Hepatic stellate cell (primary cell): ENCODE measurements at regions not wholly inside any gene's neighbourhood (a gene's known extent, or its start where the extent isn't known, plus 50 kb on each side); places are given as distances from the start of the nearest gene placed in this dataset.
"Not testable (repeated sequence)": the region's sequence is repeated elsewhere in the genome, so short reads cannot be mapped to it uniquely, and the experiment has no call there.

Experiments used
- DNase-seq: peaks from one replicate; pipeline ENCODE4 v3.0.0; 2011; ENCODE audit warnings: low spot score

DNA sequence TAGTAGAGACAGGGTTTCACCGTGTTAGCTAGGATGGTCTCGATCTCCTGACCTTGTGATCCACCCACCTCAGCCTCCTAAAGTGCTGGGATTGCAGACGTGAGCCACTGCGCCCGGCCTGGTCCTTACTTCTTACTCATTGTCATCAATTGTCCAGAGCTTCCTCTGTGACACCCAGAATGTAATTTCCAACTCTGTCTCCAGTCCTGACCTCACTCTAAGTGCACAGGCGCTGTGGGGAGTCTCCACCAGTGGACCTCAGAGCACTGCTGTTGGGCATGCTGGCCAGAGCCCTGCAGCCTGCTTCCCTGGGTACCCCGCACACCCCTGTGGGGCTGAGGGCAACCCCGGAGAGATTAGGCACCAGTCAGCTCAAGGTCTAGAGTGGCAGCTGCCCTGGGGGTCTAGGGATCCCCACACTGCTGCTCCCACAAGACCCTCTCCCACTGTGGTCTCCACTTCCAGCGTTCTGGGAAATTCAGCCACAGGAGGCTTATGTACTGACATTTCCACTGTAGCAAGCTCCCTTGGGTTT lies 1140.3 kb downstream of the TBC1D22A start:
- no peak for DNase-seq

DNA sequence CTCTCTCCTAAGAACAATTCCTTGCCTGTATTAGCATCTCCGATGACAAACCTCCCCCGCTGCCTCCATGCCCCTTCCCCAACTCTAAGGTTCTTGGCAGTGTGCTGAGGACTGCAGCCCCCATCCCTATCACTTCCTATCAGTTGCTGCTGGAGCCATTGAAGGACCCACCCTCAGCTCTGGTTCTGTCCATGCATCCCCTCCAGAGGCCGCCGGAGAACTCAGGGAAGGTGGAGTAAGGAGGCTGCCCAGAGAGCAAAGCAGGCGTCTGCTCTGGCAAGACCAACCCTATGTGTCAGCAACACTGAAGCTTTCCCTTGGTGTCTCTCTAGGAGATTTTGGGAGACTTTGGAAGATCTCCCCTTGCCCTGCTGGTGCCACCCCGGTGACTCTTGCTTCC lies 1139.5 kb downstream of the TBC1D22A start:
- DNase-seq, result no peak

DNA sequence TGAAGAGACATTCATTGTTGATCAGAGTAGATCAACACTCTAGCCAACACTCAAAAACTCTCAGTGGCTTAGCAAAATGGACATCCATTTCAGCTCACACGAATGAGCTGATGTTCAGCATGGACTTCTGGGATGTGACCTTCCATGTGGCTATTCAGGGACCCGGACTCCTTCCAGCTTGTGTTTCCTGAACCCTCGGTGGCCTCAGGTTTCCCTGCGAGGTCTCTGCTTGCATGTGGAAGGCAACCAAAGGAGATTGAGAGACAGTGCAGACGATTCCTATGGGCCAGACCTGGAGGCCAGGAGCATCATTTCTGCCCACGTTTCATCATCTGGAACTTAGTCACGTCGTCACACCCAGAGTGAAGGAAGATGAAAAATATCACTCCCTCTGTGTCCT lies 1137.4 kb downstream of the TBC1D22A start:
- no peak for DNase-seq

DNA sequence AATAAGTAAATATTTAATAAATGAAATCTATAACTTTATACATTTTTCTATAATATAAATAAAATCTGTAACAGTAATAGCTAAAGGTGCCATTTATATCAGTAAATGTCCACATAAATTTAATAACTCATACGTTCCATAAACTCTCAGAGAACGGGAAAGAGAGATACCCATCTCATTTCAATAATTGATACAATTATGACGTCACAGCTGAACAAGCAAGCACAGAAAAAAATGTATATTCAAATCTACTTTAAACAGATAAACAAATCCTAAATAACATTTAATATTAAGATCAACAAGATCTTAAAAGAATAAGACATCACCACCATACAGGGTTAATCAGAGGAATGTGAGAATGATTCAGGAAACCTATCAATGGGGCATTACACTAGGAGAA lies 1136.5 kb downstream of the TBC1D22A start:
- DNase-seq, result no peak

DNA sequence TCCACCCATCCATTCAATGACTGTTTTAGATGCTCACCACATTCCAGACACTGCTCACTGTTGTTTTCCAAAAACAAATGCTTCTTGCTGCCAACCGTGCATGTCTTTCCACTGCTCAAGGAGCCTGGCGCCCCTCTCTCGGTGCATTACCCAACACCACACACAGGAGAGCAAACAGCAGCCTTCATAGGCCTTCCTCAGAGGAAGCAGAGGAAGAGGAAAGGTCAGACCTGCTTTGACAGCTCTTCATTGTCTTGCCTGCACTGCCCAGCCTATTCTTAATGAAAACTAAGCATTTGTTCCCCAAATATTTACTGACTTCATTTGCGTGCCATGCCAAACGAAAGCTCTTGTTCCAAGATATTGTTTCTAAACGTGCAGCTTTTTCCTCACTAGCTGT lies 1129.2 kb downstream of the TBC1D22A start:
- DNase-seq, result no peak

DNA sequence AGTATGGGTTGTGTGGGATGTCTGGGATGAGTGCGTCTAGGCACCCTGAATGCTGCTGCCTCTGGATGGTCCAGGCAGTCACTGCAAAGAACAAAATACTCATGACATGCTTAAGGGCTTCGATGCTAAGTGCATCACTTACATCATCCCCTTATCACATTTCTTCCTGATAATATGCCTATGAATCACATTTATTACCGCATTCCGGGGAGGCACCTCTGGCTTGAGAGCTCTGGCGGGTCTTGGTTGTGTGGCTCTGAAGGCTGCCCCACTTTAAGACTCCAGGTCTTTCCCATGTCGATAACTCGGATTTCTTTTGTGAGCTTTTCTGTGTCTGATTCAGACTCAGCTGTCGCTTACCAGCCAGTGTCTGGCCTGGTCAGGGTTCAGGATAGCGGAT lies 1126.4 kb downstream of the TBC1D22A start:
- no peak for DNase-seq

DNA sequence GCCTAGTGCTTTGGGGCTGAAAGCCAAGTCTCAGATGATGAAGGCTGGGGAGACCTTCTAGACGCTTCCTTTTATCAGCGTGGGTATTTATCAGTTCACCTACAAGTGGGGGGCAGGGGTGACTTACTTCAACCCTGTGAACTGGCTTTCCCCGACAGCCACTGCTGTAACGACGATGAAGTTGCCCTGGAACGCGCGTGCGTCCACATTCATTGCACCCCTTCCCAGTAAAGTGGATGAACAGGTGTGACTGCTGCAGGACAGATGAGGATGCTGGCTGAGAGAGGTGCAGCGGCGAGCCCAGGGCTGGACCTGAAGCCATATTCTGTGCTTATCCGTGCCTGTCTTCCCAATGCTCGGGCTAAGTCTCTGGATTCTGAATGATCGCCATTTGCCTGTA lies 1122.3 kb downstream of the TBC1D22A start:
- DNase-seq, result no peak

DNA sequence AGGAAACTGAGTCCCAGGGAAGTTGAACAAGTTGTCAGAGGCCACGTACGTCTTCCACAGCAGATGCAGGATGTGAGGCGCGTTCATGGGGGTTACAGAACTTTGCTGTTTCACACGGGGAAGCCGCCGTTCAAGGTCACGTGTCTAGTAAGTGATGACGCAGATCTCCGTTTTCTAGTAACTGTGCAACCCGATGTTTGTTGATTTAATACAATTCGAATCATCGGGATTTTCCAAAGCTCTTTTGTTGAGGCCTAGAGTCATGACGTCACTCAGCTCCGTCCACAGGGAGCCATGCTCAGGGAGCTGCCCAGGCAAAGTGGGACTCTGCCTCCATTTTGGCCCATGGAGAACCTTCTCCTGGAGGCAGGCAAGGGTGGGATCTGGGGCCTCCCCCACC lies 1121.8 kb downstream of the TBC1D22A start:
- no peak for DNase-seq

DNA sequence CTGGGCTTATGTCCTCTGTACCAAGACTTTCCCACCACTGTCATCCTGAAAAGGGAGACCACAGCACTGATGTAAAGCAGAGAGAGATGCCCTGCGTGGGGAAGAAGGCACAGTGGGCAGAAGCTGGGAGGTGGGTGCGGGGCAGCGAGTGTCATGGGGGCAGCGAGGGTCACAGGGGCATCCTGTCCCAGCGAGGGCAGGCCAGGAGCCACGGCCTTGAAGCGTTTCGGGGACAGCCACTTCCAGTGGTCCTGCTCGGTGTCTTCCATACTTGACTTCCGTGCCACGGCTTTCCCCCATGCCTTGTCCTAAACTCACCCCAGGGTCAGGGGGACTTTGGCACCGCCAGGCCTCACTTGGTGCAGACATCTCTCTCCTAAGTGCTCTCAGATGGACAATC lies 1121.3 kb downstream of the TBC1D22A start:
- DNase-seq, result no peak

DNA sequence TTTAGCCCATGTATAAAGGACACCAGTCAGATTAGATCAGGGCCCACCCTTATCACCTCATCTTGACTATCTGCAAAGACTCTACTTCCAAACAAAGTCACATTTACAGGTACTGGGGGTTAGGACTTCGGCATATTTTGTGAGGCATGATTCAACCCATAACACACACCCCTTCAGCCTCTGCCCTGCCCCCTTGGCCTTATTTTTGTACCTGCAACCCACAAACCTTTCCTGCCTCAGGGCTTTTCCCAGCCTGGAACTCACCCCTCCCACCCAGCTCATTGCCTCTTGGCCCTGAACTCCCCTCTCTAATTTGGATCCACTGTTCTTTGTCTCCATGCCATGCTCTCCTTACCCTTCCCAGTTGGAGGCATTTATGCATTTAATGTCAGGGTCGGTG lies 1116.9 kb downstream of the TBC1D22A start:
- no peak for DNase-seq

DNA sequence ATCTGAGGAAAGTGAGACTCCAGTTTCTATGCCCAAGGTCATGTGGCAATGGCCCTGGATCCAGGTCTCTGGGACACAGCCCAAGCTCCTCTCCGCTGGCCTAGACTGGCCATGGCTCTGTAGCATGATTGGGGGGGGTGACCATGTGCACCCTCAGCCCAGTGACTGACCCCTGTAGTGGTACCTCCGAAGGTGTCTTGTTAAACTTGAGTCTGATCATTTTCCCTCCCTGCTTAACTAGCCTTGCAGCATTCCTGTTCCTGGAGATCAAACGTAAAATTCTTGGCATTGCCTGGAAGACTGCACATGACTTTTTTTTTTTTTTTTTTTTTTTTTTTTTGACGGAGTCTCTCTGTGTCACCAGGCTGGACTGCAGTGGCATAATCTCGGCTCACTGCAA lies 1116.0 kb downstream of the TBC1D22A start:
- DNase-seq, result no peak

DNA sequence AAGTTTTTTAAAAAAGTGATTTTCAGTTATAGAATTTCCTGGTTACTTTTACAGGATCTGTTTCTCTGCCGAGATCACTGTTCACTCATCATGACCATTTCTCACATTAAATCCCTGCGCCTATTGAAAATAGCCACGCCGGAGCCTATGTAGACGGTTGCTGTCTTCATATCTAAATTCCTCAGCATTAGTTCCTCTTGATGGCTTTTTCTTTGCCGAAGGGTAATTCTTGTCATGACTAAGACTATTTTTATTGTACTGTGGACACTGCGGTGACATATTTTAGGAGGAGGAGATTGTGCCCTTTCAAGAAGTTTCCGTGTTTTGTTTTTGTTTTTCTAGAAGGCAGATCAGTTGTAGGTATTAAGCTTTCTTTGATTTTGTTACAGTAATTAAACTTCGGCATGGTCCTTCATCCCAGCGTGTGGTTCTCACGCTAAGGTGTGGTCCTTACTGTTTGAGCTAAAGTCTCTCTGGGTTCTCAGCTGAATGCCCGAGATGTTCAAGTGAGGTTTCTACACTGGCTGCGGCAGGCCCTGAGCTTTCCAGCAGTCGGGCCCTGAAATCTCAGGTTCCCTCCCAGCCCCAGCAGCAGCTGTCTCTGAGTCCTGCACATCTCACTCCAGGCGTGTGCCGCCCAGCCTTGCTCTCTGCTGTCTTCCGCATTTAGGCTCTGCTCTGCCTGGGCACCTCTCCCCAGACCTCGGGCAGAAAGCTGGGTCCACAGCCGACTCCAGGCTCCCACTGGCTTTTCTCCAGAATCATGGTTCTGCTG lies 1110.5 kb downstream of the TBC1D22A start:
- DNase-seq, result no peak

DNA sequence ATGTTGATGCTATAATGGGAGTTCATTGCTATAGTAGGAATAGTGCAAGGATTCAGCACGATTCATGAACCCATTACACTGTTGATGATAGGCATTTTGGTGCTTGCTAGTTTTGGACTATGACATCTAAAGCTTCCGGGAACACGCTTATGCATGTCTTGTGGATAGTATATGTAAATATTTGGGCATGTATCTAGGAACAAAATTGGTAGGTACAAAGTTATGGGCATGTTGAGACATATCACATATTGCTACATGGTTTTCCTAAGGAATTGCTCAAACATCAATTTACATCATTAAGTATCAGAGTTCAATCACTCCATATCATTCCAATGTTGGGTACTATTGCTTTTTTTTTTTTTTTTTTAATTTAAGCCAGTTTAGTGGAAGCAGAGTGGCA lies 1103.2 kb downstream of the TBC1D22A start:
- DNase-seq, result no peak

DNA sequence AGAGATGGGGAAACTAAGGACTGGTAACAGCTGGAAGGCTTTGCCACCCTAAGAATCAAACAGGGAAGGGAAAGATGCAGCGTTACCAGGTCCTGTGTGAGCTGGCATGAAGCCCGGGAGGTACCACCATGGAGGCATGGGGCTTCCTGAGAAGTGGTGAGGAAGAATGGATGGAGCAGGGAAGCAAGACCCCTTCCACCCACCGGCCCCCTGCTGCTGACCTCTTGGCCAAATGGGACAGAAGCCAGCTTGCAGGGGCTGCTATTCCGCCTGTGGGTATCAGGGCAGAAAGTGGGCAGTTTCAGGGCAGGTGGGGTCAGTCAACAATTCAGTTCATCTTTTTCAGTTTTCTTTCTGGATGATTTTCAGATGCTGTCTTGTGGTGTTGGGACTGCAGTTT lies 1099.9 kb downstream of the TBC1D22A start:
- no peak for DNase-seq

DNA sequence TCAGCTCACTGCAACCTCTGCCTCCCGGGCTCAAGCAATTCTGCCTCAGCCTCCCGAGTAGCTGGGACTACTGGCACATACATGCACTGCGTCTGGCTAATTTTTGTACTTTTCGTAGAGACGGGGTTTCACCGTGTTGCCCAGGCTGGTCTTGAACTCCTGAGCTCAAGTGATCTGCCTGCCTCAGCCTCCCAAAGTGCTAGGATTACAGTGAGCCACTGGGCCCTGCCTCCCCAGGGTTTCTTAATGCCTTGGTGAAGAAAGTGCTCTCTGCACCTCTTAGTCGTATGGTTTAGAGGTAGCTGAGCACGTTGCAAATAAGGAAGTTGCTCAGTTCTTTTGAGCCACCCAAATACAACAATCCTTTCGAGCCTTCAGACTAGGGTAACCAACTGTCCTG lies 1098.5 kb downstream of the TBC1D22A start:
- DNase-seq, result not testable (repeated sequence)

DNA sequence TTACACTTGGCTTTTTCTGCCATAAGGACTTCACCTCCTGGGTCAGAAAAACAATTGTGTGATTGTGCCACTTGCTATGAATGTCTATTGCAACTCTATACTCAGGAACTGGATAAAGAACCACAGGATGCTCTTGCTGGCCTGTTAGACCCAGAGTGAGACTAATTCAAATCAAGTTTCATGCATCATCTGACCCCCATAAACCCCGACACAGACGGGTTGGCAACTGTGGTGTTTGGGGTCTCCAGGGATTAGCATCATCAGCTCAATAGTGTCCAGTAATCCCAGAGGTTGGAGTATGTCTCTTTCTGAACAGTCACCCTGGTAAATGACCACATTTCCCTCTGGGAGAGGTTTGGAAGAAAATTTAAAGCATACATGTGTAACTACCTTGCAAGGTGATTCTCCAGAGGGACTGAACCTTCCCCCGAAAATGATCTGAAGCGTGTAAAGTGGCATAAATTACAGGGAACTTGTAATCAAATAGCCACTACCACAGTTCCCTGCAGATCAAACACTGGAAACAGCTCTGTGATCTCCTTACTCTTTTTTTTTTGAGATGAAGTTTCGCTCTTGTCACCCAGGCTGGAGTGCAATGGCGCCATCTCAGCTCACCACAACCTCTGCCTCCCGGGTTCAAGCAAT lies 1097.6 kb downstream of the TBC1D22A start:
- DNase-seq, result no peak

DNA sequence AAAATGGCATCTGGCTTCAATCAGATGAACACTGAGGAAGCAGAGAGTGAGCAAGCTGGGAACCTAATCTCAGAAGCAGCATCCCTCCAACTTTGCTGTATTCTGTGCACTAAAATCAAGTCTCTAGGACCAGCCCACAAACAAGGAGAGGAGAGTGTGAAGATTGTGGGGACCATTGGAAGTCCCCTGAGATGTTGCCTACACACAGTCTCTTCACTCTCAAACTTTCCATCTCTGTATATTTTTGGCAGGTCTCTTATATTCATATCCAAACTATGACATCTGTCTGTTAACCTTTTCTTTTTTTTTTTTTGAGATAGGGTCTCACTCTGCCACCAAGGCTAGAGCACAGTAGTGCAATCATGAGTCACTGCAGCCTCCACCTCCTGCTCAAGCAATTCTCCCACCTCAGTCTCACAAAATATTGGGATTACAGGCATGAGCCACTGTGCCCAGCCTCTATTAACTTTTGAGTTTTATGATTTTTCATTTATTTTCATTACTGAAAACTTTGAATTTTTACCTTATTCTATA lies 1096.4 kb downstream of the TBC1D22A start:
- no peak for DNase-seq

DNA sequence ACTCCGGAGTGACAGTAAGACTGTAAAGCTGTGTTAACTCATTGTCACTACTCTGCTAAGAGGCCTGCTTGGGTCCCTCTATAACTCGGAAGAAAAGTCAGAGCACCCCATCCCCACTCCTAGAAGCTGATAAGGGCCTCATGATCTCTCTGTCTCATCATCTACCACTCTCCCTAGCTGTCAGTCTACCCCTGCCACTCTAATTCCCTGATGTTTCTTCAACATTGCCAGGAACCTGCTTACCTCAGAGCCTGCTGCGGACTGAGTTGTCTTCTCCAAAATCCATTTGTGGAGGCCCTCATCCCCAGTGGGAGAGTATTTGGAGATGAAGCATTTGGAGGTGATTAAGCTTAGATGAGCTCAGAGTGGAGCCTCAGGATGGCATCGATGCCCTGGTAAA lies 1092.2 kb downstream of the TBC1D22A start:
- no peak for DNase-seq

DNA sequence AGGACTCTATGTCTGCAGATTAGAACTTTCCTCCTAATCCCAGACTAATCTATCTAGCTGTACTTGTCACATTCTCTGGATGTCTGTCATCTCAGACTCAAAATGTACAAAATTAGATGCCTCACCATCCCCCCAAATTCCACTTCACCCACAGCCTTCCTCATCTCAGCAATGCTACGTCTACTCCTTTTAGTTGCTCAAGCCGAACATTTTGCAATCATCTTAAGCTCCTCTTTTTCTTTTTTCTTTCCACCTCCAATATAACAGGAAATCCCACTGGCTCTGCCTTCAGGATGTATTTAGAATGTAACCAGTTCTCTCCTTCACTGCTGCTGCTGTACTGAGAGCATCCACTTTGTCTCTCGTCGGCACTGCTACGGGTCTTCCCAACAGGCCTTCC lies 1091.8 kb downstream of the TBC1D22A start:
- DNase-seq, result no peak

DNA sequence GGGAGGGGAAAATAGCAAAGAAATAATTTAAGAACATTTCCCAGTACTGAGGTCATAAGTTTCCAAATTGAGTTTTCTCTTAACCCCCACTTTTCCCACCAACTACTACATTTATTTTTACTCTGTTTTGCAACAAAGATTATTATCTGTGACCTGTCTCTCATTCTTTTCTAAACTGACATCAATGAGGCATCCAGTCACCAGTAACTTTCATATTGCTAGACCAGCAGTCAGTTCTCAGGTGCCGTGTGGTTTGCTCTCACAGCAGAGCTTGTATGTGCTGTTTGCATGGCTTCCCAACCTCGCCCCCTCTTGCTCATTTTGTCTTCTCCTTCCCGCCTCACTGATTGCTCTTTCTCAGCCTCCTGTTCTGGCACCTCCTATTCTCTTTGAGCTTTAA lies 1091.3 kb downstream of the TBC1D22A start:
- no peak for DNase-seq

DNA sequence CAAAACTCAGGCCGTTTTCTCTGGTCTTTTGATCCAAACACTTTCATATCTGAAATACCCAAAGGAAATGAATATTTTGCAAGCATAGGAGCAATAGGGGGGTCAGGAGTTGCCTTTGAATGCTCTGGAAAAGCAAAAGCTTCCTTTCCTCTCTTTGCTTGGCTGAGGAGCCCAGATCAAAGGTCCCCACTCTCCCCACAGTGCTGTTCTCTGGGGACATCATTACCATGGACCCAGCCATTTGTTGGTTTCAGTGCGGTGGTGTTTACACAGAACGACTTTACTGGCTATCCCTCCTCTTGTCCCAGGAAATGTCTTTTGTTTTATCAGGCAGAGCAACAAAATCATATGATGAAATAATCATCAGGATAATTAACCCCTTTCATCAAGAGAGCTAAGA lies 1089.1 kb downstream of the TBC1D22A start:
- DNase-seq, result no peak

DNA sequence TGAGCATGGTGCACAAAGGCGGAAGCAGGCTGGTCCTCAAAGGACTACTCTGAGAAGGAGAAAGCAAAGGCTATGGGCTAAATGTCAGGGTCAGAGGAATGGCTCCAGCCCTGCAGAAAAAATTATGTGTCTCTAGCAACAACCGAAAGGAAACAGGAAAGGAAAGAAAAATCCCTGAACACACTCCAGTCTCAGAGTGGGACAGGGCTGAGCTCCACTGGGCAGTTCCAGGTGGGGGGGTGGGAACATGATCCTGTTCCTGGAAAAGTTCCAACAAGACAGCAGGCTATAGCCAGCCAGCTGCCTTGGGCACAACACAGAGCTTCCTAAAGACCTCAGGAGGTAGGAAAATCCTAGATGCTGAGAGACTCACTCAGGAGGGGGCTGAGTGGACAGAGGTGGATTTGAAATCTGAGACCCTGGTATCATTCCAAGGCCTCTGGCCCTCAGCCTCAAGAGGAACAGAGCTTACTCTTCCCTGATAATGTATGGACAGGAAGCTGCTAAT lies 1088.2 kb downstream of the TBC1D22A start:
- DNase-seq, result no peak

DNA sequence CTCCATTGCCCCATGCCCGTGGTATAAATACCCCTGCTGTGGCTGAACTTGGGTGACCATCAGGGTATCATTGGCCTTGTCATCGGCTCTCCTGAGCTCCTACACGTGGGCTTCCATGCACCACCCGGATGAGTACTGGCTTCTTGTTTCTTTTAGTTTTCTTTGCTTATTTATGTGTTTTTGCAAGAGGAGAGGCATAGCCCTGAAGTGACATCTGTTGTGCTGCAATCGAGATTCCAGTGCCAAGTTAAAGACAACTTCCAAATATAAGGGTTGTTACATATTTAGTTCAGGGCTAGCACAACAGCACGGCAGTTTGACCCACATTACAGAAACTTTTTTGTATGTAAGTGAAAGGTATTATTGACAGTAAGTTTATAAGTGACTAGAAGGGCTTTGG lies 1087.1 kb downstream of the TBC1D22A start:
- no peak for DNase-seq
